Neural progenitor cell (in vitro differentiated cells): ENCODE measurements at regions not wholly inside any gene's neighbourhood (a gene's known extent, or its start where the extent isn't known, plus 50 kb on each side); places are given as distances from the start of the nearest gene placed in this dataset.

Source experiments
- DNase-seq: peaks from one replicate; pipeline ENCODE4 v3.0.0-alpha.2; 2016; ENCODE audit warnings: low spot score
- H2AFZ ChIP-seq: fragments of 200-600 bp; sonication (generic); replicated peaks from 2 replicates; pipeline ENCODE4 v1.6.1; 2016; ENCODE audit warnings: antibody characterized with exemption
- H3F3A ChIP-seq: fragments of 200-600 bp; sonication (generic); 2 replicates; pipeline ENCODE4 v1.6.1; 2016; ENCODE audit warnings: antibody characterized with exemption, low read depth
- H3K27ac ChIP-seq: fragments of 200-600 bp; sonication (generic); 2 replicates; pipeline ENCODE4 v1.5.1; 2016; ENCODE audit warnings: mild to moderate bottlenecking
- H3K27me3 ChIP-seq: fragments of 200-600 bp; sonication (generic); 2 replicates; pipeline ENCODE4 v1.6.1; 2016; ENCODE audit warnings: mild to moderate bottlenecking, moderate library complexity
- H3K36me3 ChIP-seq: fragments of 200-600 bp; sonication (generic); 2 replicates; pipeline ENCODE4 v1.5.1; 2016
- H3K4me1 ChIP-seq: fragments of 200-600 bp; sonication (generic); 2 replicates; pipeline ENCODE4 v1.6.1; 2016; ENCODE audit warnings: mixed run types
- H3K4me2 ChIP-seq: fragments of 200-600 bp; sonication (generic); 2 replicates; pipeline ENCODE4 v1.6.1; 2016
- H3K4me3 ChIP-seq: fragments of 200-600 bp; sonication (generic); 2 replicates; pipeline ENCODE4 v1.5.1; 2016
- H3K79me2 ChIP-seq: fragments of 200-600 bp; sonication (generic); 2 replicates; pipeline ENCODE4 v1.6.1; 2016; ENCODE audit warnings: low read depth
- H3K9ac ChIP-seq: fragments of 200-600 bp; sonication (generic); 2 replicates; pipeline ENCODE4 v1.6.1; 2016
- H3K9me3 ChIP-seq: fragments of 200-600 bp; sonication (generic); 2 replicates; pipeline ENCODE4 v1.5.1; 2016; ENCODE audit warnings: low read depth
- H4K20me1 ChIP-seq: fragments of 200-600 bp; sonication (generic); 2 replicates; pipeline ENCODE4 v1.6.1; 2016; ENCODE audit warnings: low read depth
- H3K27ac Mint-ChIP-seq: 3 replicates; pipeline ENCODE4 v1.8.0; 2021; ENCODE audit warnings: mixed read lengths
- H3K27me3 Mint-ChIP-seq: 2 replicates; pipeline ENCODE4 v1.8.0; 2022; ENCODE audit warnings: low read depth, mild to moderate bottlenecking, inconsistent platforms, moderate library complexity, mixed read lengths; ENCODE audit not compliant: insufficient read depth
- H3K36me3 Mint-ChIP-seq: 3 replicates; pipeline ENCODE4 v1.8.0; 2021; ENCODE audit warnings: mixed read lengths
- H3K4me1 Mint-ChIP-seq: 3 replicates; pipeline ENCODE4 v1.8.0; 2021; ENCODE audit warnings: mixed read lengths
- H3K4me3 Mint-ChIP-seq: 3 replicates; pipeline ENCODE4 v1.8.0; 2021; ENCODE audit warnings: mild to moderate bottlenecking, moderate library complexity, mixed read lengths
- H3K9me3 Mint-ChIP-seq: 3 replicates; pipeline ENCODE4 v1.8.0; 2020; ENCODE audit warnings: mixed read lengths
- EZH2 ChIP-seq: fragments of 200-600 bp; sonication (generic); IDR thresholded peaks from 2 replicates; pipeline ENCODE4 v1.6.1; 2017; ENCODE audit warnings: antibody characterized with exemption, mild to moderate bottlenecking, moderate library complexity
- EZH2phosphoT487 ChIP-seq: fragments of 200-600 bp; sonication (generic); IDR thresholded peaks from 2 replicates; pipeline ENCODE4 v1.6.1; 2017; ENCODE audit warnings: antibody characterized with exemption
- TF ChIP-seq, protein P1 (sequence below): fragments of 200-600 bp; sonication (generic); IDR thresholded peaks from 2 replicates; pipeline ENCODE4 v1.5.1; 2017; ENCODE audit warnings: antibody characterized with exemption, mild to moderate bottlenecking

DNA sequence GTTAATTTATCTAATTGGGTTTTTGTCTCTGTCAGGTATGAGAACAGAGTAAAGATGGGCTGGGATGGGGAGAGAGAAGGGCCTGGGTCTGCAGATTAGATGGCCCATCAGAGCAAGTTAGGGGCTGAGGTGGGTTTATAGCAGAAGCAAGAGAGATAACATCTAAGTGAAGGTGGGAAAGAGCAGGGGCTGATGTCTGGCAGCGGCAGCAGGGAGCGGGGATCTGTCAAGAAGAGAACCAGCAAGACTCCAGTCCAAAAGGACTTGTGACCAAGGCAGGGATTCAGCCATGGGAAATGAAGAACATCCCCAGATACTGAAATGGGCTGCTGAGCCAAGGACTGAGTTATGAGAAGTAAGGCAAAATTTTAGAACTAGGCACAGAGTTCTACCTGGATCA, 320.6 kb upstream of the TBL1XR1 start:
- H3K4me3 Mint-ChIP-seq = peak overlapping the region; percentile 22
- Histone ChIP-seq H3K4me1 (peaks cover 13% of the 10 kb centered on the region), H4K20me1 (no peaks in the 10 kb centered on the region), H3K27me3 (no peaks in the 10 kb centered on the region), H3F3A (no peaks in the 10 kb centered on the region), H3K4me2 (no peak overlapping the region), H3K36me3 (no peaks in the 10 kb centered on the region), H3K9ac (no peak overlapping the region), H3K27ac (no peak overlapping the region), H3K4me3 (no peak overlapping the region), H3K9me3 (no peaks in the 10 kb centered on the region), H2AFZ (no peak overlapping the region), H3K79me2 (no peaks in the 10 kb centered on the region)
- no peak for DNase-seq
- TF ChIP-seq EZH2 = no peak
- no peak for TF ChIP-seq EZH2phosphoT487
- TF ChIP-seq, protein P1, sequence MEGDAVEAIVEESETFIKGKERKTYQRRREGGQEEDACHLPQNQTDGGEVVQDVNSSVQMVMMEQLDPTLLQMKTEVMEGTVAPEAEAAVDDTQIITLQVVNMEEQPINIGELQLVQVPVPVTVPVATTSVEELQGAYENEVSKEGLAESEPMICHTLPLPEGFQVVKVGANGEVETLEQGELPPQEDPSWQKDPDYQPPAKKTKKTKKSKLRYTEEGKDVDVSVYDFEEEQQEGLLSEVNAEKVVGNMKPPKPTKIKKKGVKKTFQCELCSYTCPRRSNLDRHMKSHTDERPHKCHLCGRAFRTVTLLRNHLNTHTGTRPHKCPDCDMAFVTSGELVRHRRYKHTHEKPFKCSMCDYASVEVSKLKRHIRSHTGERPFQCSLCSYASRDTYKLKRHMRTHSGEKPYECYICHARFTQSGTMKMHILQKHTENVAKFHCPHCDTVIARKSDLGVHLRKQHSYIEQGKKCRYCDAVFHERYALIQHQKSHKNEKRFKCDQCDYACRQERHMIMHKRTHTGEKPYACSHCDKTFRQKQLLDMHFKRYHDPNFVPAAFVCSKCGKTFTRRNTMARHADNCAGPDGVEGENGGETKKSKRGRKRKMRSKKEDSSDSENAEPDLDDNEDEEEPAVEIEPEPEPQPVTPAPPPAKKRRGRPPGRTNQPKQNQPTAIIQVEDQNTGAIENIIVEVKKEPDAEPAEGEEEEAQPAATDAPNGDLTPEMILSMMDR = no peak
- peaks cover 5% of the 10 kb centered on the region for H3K27me3 Mint-ChIP-seq
- peaks cover 22% of the 10 kb centered on the region for H3K4me1 Mint-ChIP-seq
- H3K36me3 Mint-ChIP-seq = peaks cover 2% of the 10 kb centered on the region
- H3K9me3 Mint-ChIP-seq = peaks cover 13% of the 10 kb centered on the region
- peak overlapping the region; percentile 57 for H3K27ac Mint-ChIP-seq

DNA sequence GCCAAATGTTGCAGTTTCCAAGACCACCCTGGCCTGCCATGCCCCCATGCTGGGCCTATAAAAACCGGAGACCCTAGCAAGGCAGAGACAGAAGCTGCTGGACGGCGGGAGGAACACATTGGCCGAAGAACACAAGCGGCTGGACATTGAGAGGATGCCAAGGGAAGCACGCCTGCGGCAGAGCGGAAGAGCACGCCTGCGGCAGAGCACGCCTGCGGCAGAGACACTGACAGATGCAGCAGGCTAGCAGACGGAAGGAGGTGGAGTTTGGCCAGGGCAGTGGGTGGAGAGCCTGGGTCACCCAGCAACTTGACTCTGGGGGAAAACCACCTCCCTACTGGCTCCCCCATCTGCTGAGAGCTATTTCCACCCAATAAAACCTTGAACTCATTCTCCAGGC, 322.3 kb upstream of the TBL1XR1 start:
- Mint-ChIP-seq H3K4me3 (no peak overlapping the region), H3K9me3 (peaks cover 17% of the 10 kb centered on the region), H3K4me1 (peaks cover 22% of the 10 kb centered on the region), H3K27ac (peak overlapping the region; percentile 26), H3K36me3 (peaks cover 2% of the 10 kb centered on the region), H3K27me3 (peaks cover 5% of the 10 kb centered on the region)
- H3F3A ChIP-seq = no peaks in the 10 kb centered on the region
- DNase-seq = no peak
- no peak overlapping the region for H3K4me3 ChIP-seq
- no peaks in the 10 kb centered on the region for H3K36me3 ChIP-seq
- no peaks in the 10 kb centered on the region for H3K79me2 ChIP-seq
- H2AFZ ChIP-seq = no peak overlapping the region
- no peak overlapping the region for H3K9ac ChIP-seq
- H3K27me3 ChIP-seq = no peaks in the 10 kb centered on the region
- H3K27ac ChIP-seq = no peak overlapping the region
- H3K4me1 ChIP-seq = peaks cover 13% of the 10 kb centered on the region
- no peak for TF ChIP-seq EZH2
- TF ChIP-seq, protein P1 = no peak
- no peak for TF ChIP-seq EZH2phosphoT487
- no peaks in the 10 kb centered on the region for H3K9me3 ChIP-seq
- no peaks in the 10 kb centered on the region for H4K20me1 ChIP-seq
- H3K4me2 ChIP-seq = no peak overlapping the region

DNA sequence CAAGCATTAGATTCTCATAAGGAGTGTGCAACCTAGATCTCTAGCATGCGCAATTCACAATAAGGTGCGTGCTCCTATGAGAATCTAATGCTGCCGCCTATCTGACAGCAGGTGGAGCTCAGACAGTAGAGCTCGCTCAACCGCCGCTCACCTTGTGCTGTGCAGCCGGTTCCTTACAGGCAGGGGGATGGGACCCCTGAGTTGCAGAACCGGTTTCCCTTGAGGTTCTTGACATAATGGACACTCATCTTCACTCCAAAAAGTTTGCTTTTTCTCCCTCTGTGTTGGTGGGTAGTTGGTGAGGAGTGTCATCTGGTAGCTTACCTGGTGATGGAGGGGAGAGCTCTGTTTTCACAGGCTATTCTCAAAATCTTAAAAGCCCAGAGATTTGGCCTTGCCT, 324.0 kb upstream of the TBL1XR1 start:
- Histone ChIP-seq H3K79me2 (no peaks in the 10 kb centered on the region), H3K27me3 (no peaks in the 10 kb centered on the region), H2AFZ (no peak overlapping the region), H3K9ac (no peak overlapping the region), H3K9me3 (no peaks in the 10 kb centered on the region), H3K27ac (no peak overlapping the region), H3K4me2 (no peak overlapping the region), H3K36me3 (no peaks in the 10 kb centered on the region), H3F3A (no peaks in the 10 kb centered on the region), H4K20me1 (no peaks in the 10 kb centered on the region), H3K4me3 (no peak overlapping the region), H3K4me1 (peaks cover 7% of the 10 kb centered on the region)
- peaks cover 26% of the 10 kb centered on the region for H3K9me3 Mint-ChIP-seq
- peaks cover 22% of the 10 kb centered on the region for H3K4me1 Mint-ChIP-seq
- TF ChIP-seq EZH2phosphoT487 = no peak
- TF ChIP-seq EZH2 = no peak
- TF ChIP-seq, protein P1 = peak; percentile 26
- peak; percentile 21 for DNase-seq
- peaks cover 2% of the 10 kb centered on the region for H3K36me3 Mint-ChIP-seq
- H3K4me3 Mint-ChIP-seq = no peak overlapping the region
- H3K27me3 Mint-ChIP-seq = peaks cover 5% of the 10 kb centered on the region
- no peak overlapping the region for H3K27ac Mint-ChIP-seq
